ENCODE measurements at regions not wholly inside any gene's neighbourhood (a gene's known extent, or its start where the extent isn't known, plus 50 kb on each side); places are given as distances from the start of the nearest gene placed in this dataset.

DNA sequence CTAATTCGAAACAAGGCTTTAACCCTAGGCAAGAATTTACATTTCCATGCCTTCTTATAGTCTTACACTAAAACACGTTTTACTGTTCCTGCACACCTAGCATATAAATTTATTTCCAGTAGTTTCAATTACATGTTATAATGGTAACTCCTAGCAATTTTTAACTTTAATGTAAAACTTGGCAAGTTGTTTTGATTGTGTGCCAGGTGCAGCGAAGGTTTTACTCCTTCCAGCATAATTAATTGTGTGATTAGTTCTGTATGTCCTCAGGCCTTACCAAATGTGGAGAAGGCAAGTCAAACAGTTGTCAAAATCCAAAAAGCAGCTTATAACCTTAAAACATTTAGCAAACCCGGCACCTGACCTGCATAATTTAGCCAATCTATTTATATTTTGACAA, 114.8 kb downstream of the KCNK1 start:
- Histone ChIP-seq H4K20me1 (ENCODE audit: insufficient read depth, low read length) (no peaks in the 10 kb centered on the region), H3K4me3 (ENCODE audit: low read length) (no peak overlapping the region), H3K36me3 (replicated peaks; ENCODE audit: insufficient read depth, low read length) (no peaks in the 10 kb centered on the region), H3K79me2 (ENCODE audit: low read length) (no peaks in the 10 kb centered on the region), H3F3A (ENCODE audit: insufficient read depth, low read length) (no peaks in the 10 kb centered on the region), H3K9me3 (replicated peaks; ENCODE audit: insufficient read depth, low read length) (no peaks in the 10 kb centered on the region), H3K4me1 (ENCODE audit: low read length) (no peaks in the 10 kb centered on the region), H3K27me3 (replicated peaks; ENCODE audit: insufficient read depth, low read length) (no peaks in the 10 kb centered on the region), H3K9ac (ENCODE audit: low read length) (no peak overlapping the region), H3K9me2 (replicated peaks; ENCODE audit: insufficient read depth, low read length) (no peaks in the 10 kb centered on the region), H3K27ac (ENCODE audit: low read length) (no peak overlapping the region), H2AFZ (ENCODE audit: low read length) (no peak overlapping the region), H3K4me2 (ENCODE audit: low read depth, low read length) (no peak overlapping the region)
- TF ChIP-seq, protein P1, sequence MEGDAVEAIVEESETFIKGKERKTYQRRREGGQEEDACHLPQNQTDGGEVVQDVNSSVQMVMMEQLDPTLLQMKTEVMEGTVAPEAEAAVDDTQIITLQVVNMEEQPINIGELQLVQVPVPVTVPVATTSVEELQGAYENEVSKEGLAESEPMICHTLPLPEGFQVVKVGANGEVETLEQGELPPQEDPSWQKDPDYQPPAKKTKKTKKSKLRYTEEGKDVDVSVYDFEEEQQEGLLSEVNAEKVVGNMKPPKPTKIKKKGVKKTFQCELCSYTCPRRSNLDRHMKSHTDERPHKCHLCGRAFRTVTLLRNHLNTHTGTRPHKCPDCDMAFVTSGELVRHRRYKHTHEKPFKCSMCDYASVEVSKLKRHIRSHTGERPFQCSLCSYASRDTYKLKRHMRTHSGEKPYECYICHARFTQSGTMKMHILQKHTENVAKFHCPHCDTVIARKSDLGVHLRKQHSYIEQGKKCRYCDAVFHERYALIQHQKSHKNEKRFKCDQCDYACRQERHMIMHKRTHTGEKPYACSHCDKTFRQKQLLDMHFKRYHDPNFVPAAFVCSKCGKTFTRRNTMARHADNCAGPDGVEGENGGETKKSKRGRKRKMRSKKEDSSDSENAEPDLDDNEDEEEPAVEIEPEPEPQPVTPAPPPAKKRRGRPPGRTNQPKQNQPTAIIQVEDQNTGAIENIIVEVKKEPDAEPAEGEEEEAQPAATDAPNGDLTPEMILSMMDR (IDR thresholded peaks at IDR 0.05; ENCODE audit: low read length) = no peak
- TF ChIP-seq EZH2 (optimal IDR thresholded peaks at IDR 0.05; ENCODE audit: low read depth, low read length) (no peak), EZH2phosphoT487 (IDR thresholded peaks at IDR 0.05; ENCODE audit: low read length) (no peak)
- DNase-seq = no peak

GRCh38 chr1:233730380-233730779, 116.5 kb downstream of the KCNK1 start:
- Histone ChIP-seq H3K4me2 (ENCODE audit: low read depth, low read length) (no peak overlapping the region), H3K36me3 (replicated peaks; ENCODE audit: insufficient read depth, low read length) (no peaks in the 10 kb centered on the region), H3K9ac (ENCODE audit: low read length) (no peak overlapping the region), H3K79me2 (ENCODE audit: low read length) (no peaks in the 10 kb centered on the region), H3K27ac (ENCODE audit: low read length) (no peak overlapping the region), H3K4me3 (ENCODE audit: low read length) (no peak overlapping the region), H3K9me3 (replicated peaks; ENCODE audit: insufficient read depth, low read length) (no peaks in the 10 kb centered on the region), H3K4me1 (ENCODE audit: low read length) (no peaks in the 10 kb centered on the region), H4K20me1 (ENCODE audit: insufficient read depth, low read length) (no peaks in the 10 kb centered on the region), H3F3A (ENCODE audit: insufficient read depth, low read length) (no peaks in the 10 kb centered on the region), H2AFZ (ENCODE audit: low read length) (no peak overlapping the region), H3K27me3 (replicated peaks; ENCODE audit: insufficient read depth, low read length) (no peaks in the 10 kb centered on the region), H3K9me2 (replicated peaks; ENCODE audit: insufficient read depth, low read length) (no peaks in the 10 kb centered on the region)
- TF ChIP-seq, protein P1 (IDR thresholded peaks at IDR 0.05; ENCODE audit: low read length) = no peak
- no peak for DNase-seq

- Histone ChIP-seq H3K27ac (ENCODE audit: low read length) (no peak overlapping the region), H3K9me3 (replicated peaks; ENCODE audit: insufficient read depth, low read length) (no peaks in the 10 kb centered on the region), H3F3A (ENCODE audit: insufficient read depth, low read length) (no peaks in the 10 kb centered on the region), H3K4me2 (ENCODE audit: low read depth, low read length) (no peak overlapping the region), H2AFZ (ENCODE audit: low read length) (no peak overlapping the region), H3K4me3 (ENCODE audit: low read length) (no peak overlapping the region), H4K20me1 (ENCODE audit: insufficient read depth, low read length) (no peaks in the 10 kb centered on the region), H3K9me2 (replicated peaks; ENCODE audit: insufficient read depth, low read length) (no peaks in the 10 kb centered on the region), H3K36me3 (replicated peaks; ENCODE audit: insufficient read depth, low read length) (no peaks in the 10 kb centered on the region), H3K4me1 (ENCODE audit: low read length) (no peaks in the 10 kb centered on the region), H3K9ac (ENCODE audit: low read length) (no peak overlapping the region), H3K27me3 (replicated peaks; ENCODE audit: insufficient read depth, low read length) (no peaks in the 10 kb centered on the region), H3K79me2 (ENCODE audit: low read length) (no peaks in the 10 kb centered on the region)
- TF ChIP-seq, protein P1 (IDR thresholded peaks at IDR 0.05; ENCODE audit: low read length) = no peak
- no peak for TF ChIP-seq EZH2 (optimal IDR thresholded peaks at IDR 0.05; ENCODE audit: low read depth, low read length)
- TF ChIP-seq EZH2phosphoT487 (IDR thresholded peaks at IDR 0.05; ENCODE audit: low read length) = no peak
- DNase-seq = no peak
Observed at GRCh38 chr1:233730809-233731208, 116.9 kb downstream of the KCNK1 start.
